Activated CD4-positive, alpha-beta T cell treated with anti-CD3 and anti-CD28 coated beads for 36 hours (primary cell): ENCODE measurements at regions not wholly inside any gene's neighbourhood (a gene's known extent, or its start where the extent isn't known, plus 50 kb on each side); places are given as distances from the start of the nearest gene placed in this dataset.

ENCODE experiments used
- ATAC-seq: fragments of 200-7000 bp; cut with Tn5 transposase; one replicate; pipeline ENCODE4 v1.10.0; 2021; ENCODE audit warnings: mild to moderate bottlenecking, moderate library complexity
- CTCF ChIA-PET: fragments of 350-600 bp; sonication (Branson Sonifier 250); formaldehyde crosslinking; loops from one replicate; lab custom pipeline; 2021; ENCODE audit warnings: antibody characterized with exemption; lab: Charles Lee
- POLR2A ChIA-PET: fragments of 350-600 bp; sonication (Branson Sonifier 250); formaldehyde crosslinking; loops from one replicate; lab custom pipeline; 2021; ENCODE audit warnings: antibody characterized with exemption, inconsistent platforms; lab: Charles Lee
- DNase-seq: peaks from one replicate; pipeline ENCODE4 v3.0.0-alpha.2; 2020
- H3K27ac Mint-ChIP-seq: one replicate; pipeline ENCODE4 v1.8.0; 2021; ENCODE audit warnings: mixed read lengths
- H3K27me3 Mint-ChIP-seq: one replicate; pipeline ENCODE4 v1.8.0; 2021; ENCODE audit warnings: mixed read lengths
- H3K36me3 Mint-ChIP-seq: one replicate; pipeline ENCODE4 v1.8.0; 2021; ENCODE audit warnings: low read depth, mixed read lengths
- H3K4me1 Mint-ChIP-seq: one replicate; pipeline ENCODE4 v1.8.0; 2021; ENCODE audit warnings: mixed read lengths
- H3K4me3 Mint-ChIP-seq: one replicate; pipeline ENCODE4 v1.8.0; 2021; ENCODE audit warnings: mild to moderate bottlenecking, moderate library complexity, mixed read lengths
- H3K9me3 Mint-ChIP-seq: one replicate; pipeline ENCODE4 v1.8.0; 2021; ENCODE audit warnings: low read depth, mixed read lengths
- intact Hi-C, 2 experiments: fragments of 100-400 bp; cut with DNase I in 1 of 2; cut with micrococcal nuclease in 1 of 2; formaldehyde crosslinking; loops; one replicate each; pipeline versions ENCODE4 v1.14.2 to v1.15.1; 2022 to 2024; cut with DNase I, micrococcal nuclease

DNA sequence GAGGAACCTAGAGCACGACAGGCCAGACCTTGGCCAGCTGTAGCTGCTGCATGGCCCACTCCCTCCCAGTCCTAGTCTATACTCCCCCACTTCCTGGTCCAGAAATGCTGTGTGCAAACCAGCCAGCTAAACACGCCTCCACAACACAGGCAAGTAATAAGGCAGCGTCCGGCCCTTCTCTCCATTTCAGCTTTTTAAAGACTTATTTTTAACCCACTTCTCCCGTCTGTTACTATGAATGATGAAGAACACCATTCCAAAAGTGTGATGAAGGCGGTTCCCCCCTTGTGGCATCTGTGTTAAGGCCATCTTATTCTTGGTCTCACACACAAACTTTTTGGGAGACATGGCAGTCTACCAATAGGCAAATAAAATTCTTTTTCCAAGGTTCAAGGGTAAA, 164.1 kb upstream of the CHRNA7 start:
- H3K27ac Mint-ChIP-seq: no peak overlapping the region
- H3K36me3 Mint-ChIP-seq: no peaks in the 10 kb centered on the region
- peaks cover 16% of the 10 kb centered on the region for H3K27me3 Mint-ChIP-seq
- H3K9me3 Mint-ChIP-seq: no peaks in the 10 kb centered on the region
- POLR2A ChIA-PET: no interaction called here
- DNase-seq (no peak), ATAC-seq (no peak)
- H3K4me3 Mint-ChIP-seq: no peak overlapping the region
- peaks cover 9% of the 10 kb centered on the region for H3K4me1 Mint-ChIP-seq
- CTCF ChIA-PET: no interaction called here
- intact Hi-C loops: loop anchor here (5.0 to 10.0 kb wide), 2 partner anchors 219 to 221 kb away; no protein-coding TSS in a partner anchor

DNA sequence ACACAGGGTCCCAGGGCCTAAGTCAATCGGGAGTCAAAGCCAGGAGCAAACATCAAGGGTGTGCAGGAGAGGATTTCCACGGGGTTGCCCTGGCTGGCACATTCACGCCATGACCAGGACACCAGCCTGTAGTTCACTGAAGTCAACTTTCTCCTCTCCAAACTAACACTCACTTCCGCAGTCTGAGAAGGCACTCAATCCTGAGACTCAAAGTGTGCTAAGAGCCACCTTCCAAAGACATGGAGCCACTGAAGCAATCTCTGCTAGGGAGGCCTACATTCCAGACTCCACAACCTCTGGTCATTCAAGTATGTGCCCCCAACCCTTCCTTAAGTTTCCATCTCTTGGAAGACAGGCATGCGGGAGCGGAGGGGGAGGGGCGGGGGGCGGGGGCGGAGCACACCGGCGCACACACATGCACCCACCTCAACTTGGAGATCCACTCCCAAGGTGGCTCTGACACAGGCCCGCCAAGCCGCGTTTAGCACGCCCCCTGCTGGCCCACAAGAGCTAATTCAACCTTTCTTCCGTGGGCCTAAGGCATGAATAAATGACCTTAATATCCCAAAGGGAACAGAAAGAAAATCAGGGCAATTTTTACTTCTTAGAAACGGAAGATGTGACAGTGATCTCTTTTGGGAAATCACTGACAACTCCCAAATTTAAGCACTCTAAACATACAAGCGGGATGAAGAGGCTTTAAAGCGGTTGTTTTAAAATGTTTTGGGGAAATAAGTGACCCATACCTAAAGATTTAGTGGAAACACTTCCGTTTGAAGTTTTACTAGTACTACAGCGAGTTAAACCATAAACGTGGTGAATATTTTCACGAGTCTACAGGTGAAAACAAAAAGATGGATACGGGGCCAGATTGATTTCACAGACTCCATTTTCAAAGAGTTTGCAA, 162.5 kb upstream of the CHRNA7 start:
- DNase-seq (peak; percentile 79), ATAC-seq (peak; percentile 42)
- Mint-ChIP-seq H3K27me3 (peaks cover 16% of the 10 kb centered on the region), H3K27ac (no peak overlapping the region), H3K4me1 (peaks cover 10% of the 10 kb centered on the region), H3K9me3 (no peaks in the 10 kb centered on the region), H3K36me3 (no peaks in the 10 kb centered on the region), H3K4me3 (no peak overlapping the region)
- intact Hi-C loops: loop anchor here (5.0 to 10.0 kb wide), 2 partner anchors 220 to 223 kb away; no protein-coding TSS in a partner anchor
- ChIA-PET POLR2A (no interaction called here), CTCF (interaction anchor here (0.6 to 1.0 kb wide), 5 partner anchors 9 to 317 kb away, joined by 3 to 4 read pairs (median 3); no protein-coding TSS in a partner anchor)

DNA sequence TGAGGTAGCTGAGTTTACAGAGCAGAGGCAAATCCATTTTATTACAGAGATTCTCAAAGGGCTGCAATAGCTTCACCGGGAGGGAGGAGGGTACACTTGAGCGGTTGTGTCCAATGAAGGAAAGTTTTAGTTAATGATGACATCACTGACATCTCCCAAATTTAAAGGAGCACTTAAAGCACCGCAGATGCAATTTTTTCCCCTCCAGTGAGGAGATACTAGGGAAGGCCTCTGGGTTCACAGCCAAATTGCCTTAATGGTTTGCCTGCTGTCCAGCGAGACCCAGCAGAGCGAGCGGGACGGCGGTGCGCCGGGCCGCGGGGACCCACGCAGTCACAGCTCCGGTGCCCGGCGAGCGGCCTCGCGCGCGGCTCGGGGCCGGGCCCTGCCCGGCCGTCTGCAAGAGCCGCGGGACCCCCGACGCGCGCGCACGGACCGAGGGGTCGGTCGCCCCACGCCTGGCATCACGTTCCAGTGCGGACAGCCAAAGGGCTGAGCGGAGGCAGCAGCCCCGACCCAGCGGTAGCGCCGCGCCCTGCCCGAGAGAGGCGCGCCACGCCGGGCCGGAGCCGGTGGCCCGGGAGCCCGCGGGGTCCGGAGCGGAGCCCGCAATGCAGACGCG, 160.5 kb upstream of the CHRNA7 start:
- peaks cover 10% of the 10 kb centered on the region for H3K4me1 Mint-ChIP-seq
- DNase-seq (no peak), ATAC-seq (peak; percentile 1)
- peaks cover 10% of the 10 kb centered on the region for H3K27me3 Mint-ChIP-seq
- CTCF ChIA-PET: interaction anchor here (0.7 to 1.2 kb wide), 3 partner anchors 17 to 108 kb away, joined by 3 to 4 read pairs (median 3); no protein-coding TSS in a partner anchor
- intact Hi-C loops: loop anchor here (2.0 to 10.0 kb wide), 5 partner anchors 105 to 879 kb away; partner anchors contain the start of gene MTMR10 (in 1 of the 2)
- H3K27ac Mint-ChIP-seq: no peak overlapping the region
- no peaks in the 10 kb centered on the region for H3K36me3 Mint-ChIP-seq
- H3K9me3 Mint-ChIP-seq: no peaks in the 10 kb centered on the region
- POLR2A ChIA-PET: no interaction called here
- H3K4me3 Mint-ChIP-seq: peak overlapping the region; percentile 70

DNA sequence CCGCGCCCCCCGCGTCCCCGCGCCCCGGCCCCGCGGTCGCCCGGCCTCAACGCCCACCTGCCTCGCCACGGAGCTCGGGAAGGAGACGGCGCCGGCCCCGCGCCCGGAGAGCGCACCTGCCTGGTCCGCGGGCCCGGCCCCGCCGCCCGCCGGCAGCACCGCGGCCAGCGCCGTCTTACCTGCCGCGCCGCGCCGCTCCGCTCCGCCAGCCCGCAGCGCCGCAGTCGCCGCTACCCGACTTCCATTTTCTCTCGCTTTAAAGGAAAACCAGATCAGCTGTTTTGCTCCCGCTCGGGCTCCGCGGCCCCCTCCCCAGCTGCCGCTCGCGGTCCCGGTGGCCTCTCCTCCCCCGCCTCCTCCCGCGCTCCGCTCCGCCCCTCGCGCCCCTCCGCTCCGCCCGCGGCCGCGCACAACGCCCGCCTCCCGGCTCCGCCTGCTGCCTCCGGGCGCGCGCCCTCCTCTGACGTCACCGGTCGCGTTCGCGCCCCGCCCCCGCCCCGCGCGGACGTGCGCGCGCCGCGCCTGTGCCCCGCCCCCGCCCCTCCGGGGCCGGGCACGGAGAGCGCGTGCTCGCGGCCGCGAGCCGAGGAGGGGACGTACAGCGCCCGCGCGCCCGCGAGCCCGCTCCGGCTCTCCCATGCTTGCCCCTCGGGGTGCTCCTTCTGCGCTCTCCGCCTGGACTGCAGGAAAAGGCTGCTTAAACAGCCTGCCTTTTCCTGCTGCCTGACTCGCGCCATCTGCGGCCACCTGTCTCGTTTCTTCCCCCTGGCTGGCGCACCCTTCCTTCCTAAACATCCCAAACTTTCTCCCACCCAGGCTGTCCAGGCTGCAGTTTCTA, 159.8 kb upstream of the CHRNA7 start, which contains the start of gene OTUD7A:
OTUD7A (minus strand) TSS at position 346 of the 838 bp plus-strand sequence.
- CTCF ChIA-PET: no interaction called here
- peak; percentile 88 for ATAC-seq
- POLR2A ChIA-PET: no interaction called here
- DNase-seq: peak; percentile 90
- Mint-ChIP-seq H3K4me1 (peaks cover 10% of the 10 kb centered on the region), H3K27me3 (peaks cover 9% of the 10 kb centered on the region), H3K36me3 (no peaks in the 10 kb centered on the region), H3K27ac (peak within 1 kb of the TSS; percentile 79), H3K9me3 (no peaks in the 10 kb centered on the region), H3K4me3 (peak within 1 kb of the TSS; percentile 87)
- intact Hi-C loops: loop anchor here in 1 of 2 experiments (2.0 to 5.0 kb wide), 3 partner anchors 104 to 880 kb away; partner anchors contain the start of gene MTMR10

DNA sequence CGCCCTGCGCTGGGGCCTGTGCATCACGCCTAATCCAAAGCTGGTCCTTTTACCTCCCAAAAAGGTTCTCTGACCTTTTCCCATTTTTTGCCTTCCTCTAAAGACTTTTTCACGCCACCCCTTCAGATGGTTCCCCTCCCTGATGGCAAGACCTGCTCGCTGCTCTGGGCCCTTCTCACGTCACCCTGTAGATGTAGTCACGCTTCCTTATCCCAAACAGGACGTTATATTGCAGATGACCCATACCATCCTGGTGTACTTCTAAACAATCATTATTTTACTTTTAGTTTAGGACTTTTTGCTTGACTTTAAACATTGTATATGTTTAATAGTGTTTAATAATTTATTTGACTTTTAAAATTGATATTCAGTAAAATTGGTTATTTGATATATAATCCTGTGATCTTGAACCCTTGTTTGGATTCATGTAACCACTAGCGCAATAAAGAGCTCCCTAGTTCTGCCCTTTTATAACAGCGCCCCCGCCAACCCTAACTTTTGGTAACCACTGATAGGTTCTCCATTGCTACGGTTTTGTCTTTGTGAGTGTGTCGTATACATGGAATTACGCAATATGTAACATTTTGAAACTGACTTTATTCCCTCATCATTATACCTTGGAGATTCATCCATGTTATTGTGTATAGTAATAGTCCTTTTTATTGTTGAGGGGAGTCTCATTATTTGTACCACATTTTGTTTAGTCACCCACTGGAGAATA, 159.0 kb upstream of the CHRNA7 start:
- no peaks in the 10 kb centered on the region for H3K36me3 Mint-ChIP-seq
- intact Hi-C loops: loop anchor here in 1 of 2 experiments (2.0 to 5.0 kb wide), 3 partner anchors 103 to 881 kb away; partner anchors contain the start of gene MTMR10
- peaks cover 10% of the 10 kb centered on the region for H3K4me1 Mint-ChIP-seq
- ChIA-PET CTCF (no interaction called here), POLR2A (no interaction called here)
- peak overlapping the region; percentile 79 for H3K27ac Mint-ChIP-seq
- H3K4me3 Mint-ChIP-seq: peak overlapping the region; percentile 87
- DNase-seq: no peak
- peak; percentile 10 for ATAC-seq
- peaks cover 9% of the 10 kb centered on the region for H3K27me3 Mint-ChIP-seq
- H3K9me3 Mint-ChIP-seq: no peaks in the 10 kb centered on the region

DNA sequence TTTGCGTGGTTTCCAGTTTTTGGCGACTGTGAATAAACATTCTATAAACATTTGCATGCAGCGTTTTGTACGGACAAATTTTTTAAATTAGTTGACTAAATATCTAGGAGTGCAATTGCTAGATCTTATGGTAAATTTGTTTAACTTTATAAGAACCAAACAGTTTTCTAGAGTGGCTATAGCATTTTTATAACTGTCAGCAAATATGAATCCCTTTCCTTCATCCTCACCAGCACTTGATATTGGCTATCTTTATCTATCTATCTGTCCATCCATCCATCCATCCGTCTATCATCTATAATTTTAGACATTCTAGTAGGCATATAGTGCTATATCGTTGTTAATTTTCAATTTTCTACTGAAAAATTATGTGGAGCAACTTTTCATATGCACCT, 158.4 kb upstream of the CHRNA7 start:
- no peaks in the 10 kb centered on the region for H3K9me3 Mint-ChIP-seq
- intact Hi-C loops: loop anchor here in 1 of 2 experiments (2.0 to 5.0 kb wide), 3 partner anchors 103 to 881 kb away; partner anchors contain the start of gene MTMR10
- ChIA-PET POLR2A (no interaction called here), CTCF (interaction anchor here (1.0 kb wide), 1 partner anchor 14 kb away, joined by 3 read pairs; no protein-coding TSS in a partner anchor)
- H3K4me1 Mint-ChIP-seq: peaks cover 10% of the 10 kb centered on the region
- ATAC-seq (no peak), DNase-seq (no peak)
- H3K36me3 Mint-ChIP-seq: no peaks in the 10 kb centered on the region
- no peak overlapping the region for H3K4me3 Mint-ChIP-seq
- H3K27ac Mint-ChIP-seq: no peak overlapping the region
- H3K27me3 Mint-ChIP-seq: peaks cover 12% of the 10 kb centered on the region

DNA sequence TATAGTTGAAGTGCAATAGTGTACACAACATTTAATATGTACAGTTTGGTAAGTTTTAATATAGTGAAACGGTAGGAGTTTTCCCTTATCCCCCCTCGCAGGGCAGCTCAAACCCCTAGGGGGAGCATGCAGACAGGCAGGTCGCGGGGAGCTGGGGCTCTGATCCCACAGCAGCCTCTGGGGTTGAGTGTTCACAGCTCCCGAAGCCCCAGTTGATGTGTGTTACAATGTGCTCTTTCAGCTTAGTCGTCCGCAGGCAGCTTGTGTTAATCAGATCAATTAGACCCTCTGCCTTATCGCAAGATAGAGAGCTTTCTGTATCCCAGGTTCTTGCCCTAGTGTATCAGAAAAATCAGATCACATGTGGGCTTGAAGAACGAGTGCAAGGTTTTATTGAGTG, 143.1 kb upstream of the CHRNA7 start:
- Mint-ChIP-seq H3K9me3 (no peaks in the 10 kb centered on the region), H3K27ac (no peak overlapping the region), H3K4me1 (no peaks in the 10 kb centered on the region), H3K4me3 (no peak overlapping the region), H3K36me3 (no peaks in the 10 kb centered on the region), H3K27me3 (peaks cover 32% of the 10 kb centered on the region)
- CTCF ChIA-PET: interaction anchor here (0.6 to 2.0 kb wide), 3 partner anchors 9 to 88 kb away, joined by 3 to 11 read pairs (median 3); no protein-coding TSS in a partner anchor
- DNase-seq (peak; percentile 26), ATAC-seq (no peak)
- POLR2A ChIA-PET: no interaction called here
- intact Hi-C loops: no loop called here

DNA sequence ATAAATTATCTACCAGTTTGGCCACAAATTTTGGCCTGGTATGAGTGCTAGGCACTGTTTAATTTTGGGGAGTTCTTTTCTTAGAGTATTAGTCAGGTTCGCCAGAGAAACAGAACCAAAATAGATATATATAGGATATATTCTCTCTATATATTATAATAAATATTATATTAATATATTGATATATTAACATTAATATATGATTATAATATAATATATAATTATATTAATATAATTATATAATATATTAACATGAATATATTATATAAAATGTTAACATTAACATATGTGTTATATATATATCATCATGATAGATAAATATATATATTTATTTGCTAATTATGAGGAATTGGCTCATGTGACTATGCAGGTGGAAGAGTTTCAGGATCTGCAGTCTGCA, 137.8 kb upstream of the CHRNA7 start:
- no peak for ATAC-seq
- DNase-seq: no peak
- Mint-ChIP-seq H3K4me1 (no peaks in the 10 kb centered on the region), H3K4me3 (no peak overlapping the region), H3K36me3 (no peaks in the 10 kb centered on the region), H3K27ac (no peak overlapping the region), H3K9me3 (no peaks in the 10 kb centered on the region), H3K27me3 (peaks cover 31% of the 10 kb centered on the region)
- intact Hi-C loops: no loop called here
- CTCF ChIA-PET: no interaction called here
- POLR2A ChIA-PET: no interaction called here

DNA sequence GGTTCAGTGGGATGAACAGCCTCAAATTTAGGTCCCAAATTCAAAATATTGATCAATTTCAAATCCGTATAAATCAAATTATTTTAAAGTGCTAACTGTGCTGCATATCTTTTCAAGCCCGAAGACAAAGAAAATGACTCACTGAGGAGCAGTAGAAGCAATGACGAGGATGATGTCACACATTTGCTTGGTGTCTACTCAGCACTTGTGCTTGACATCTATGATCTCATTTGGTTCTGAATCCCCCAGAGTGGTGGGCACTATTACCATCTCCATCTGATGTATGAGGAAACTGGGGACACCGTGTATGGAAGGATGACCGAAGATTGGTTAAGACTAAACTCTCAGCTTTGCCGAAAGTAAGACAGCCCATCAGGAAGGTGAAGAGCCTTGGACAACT, 136.5 kb upstream of the CHRNA7 start:
- CTCF ChIA-PET: no interaction called here
- no peaks in the 10 kb centered on the region for H3K36me3 Mint-ChIP-seq

DNA sequence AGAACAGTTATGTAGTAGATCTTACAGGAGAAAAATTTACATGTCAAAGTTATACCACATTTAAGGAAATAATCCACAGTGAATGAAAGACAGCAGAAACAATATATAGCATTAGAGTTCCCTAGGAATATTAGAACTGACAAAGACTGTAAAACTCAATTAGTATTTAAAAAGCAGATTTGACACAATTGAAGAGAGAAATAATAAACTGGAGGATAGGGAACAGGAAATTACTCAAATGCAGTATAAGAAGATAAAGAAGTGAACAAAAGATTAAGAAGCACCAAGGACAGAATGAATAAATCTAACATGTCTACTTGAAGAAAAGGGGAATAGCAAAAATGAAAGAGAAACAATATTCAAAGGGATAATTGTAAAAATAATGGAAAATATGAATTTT, 132.6 kb upstream of the CHRNA7 start:
- no peak for ATAC-seq
- H3K9me3 Mint-ChIP-seq: peaks cover 5% of the 10 kb centered on the region
- POLR2A ChIA-PET: no interaction called here
- no peak overlapping the region for H3K4me3 Mint-ChIP-seq
- no peak overlapping the region for H3K27ac Mint-ChIP-seq
- CTCF ChIA-PET: interaction anchor here (0.7 kb wide), 1 partner anchor 12 kb away, joined by 3 read pairs; no protein-coding TSS in a partner anchor
- no peak for DNase-seq
- intact Hi-C loops: no loop called here
- H3K27me3 Mint-ChIP-seq: peaks cover 5% of the 10 kb centered on the region
- H3K4me1 Mint-ChIP-seq: no peaks in the 10 kb centered on the region
- no peaks in the 10 kb centered on the region for H3K36me3 Mint-ChIP-seq

More for the DNA sequence above, 136.5 kb upstream of the CHRNA7 start:
- no peak for ATAC-seq
- intact Hi-C loops: no loop called here
- no peak overlapping the region for H3K27ac Mint-ChIP-seq
- no peak for DNase-seq
- H3K27me3 Mint-ChIP-seq: peaks cover 20% of the 10 kb centered on the region
- POLR2A ChIA-PET: no interaction called here
- no peaks in the 10 kb centered on the region for H3K4me1 Mint-ChIP-seq
- peaks cover 4% of the 10 kb centered on the region for H3K9me3 Mint-ChIP-seq
- no peak overlapping the region for H3K4me3 Mint-ChIP-seq
